GM12892 (cell line): ENCODE measurements at regions not wholly inside any gene's neighbourhood (a gene's known extent, or its start where the extent isn't known, plus 50 kb on each side); places are given as distances from the start of the nearest gene placed in this dataset.
"Not testable (repeated sequence)": the region's sequence is repeated elsewhere in the genome, so short reads cannot be mapped to it uniquely, and the experiment has no call there.

ENCODE experiments used
- DNase-seq: peaks from one replicate; pipeline ENCODE4 v3.0.0; 2011; ENCODE audit not compliant: insufficient read length
- FAIRE-seq: peaks from 2 replicates; lab custom pipeline; 2011; peaks lifted over from hg19 to GRCh38; lab: Jason Lieb, UNC
- POLR2A ChIP-seq: IDR thresholded peaks from 2 replicates; pipeline ENCODE4 v1.6.1; 2011; ENCODE audit warnings: low read depth, low read length, control low read depth
- POLR2AphosphoS5 ChIP-seq: IDR thresholded peaks from 2 replicates; pipeline ENCODE4 v1.6.1; 2011; ENCODE audit warnings: low read depth, low read length, control low read depth
- TAF1 ChIP-seq: IDR thresholded peaks from 2 replicates; pipeline ENCODE4 v1.6.1; 2011; ENCODE audit warnings: low read depth, mild to moderate bottlenecking, control low read depth, low read length, borderline replicate concordance

DNA sequence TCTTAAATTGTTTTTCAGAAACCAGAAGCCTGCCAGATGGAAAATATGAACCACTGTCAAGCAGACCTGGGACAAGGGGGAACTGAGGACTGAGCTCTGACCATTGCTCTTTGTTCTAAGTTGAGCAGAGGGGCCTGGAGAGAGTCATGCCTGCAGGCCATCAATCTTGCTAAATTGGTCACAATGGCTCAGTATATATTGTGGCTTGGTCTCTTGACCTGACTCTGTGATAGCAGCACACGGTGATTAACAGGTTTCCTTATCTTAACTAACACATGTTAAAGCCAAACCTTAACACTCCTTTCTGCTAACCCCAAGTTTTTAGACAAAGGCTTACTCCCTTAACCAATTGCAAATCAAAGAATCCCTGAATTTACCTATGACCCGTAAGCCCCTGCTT, 1281.2 kb upstream of the NUDT12 start:
- FAIRE-seq (no peak), DNase-seq (no peak)
- no peak for TF ChIP-seq POLR2A
- no peak for TF ChIP-seq POLR2AphosphoS5
- no peak for TF ChIP-seq TAF1

DNA sequence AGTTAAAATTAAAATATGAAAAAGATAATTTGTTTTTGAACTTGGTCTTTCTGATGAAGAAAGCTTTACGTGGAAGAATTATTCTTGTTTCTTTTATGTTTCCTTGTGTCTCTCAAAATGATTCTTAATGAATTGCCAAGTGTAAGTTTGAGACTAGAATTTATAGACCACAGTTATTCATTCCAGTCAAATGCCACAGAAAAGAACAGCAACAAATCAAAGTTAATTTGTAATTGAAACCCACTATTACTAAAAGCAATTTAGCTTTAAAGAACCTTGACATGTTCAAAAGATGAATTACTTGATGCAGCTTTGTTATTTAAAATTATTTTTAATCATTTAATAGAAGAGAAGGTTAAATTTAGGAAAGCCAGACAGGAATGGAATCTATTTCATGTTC, 1277.7 kb upstream of the NUDT12 start:
- TF ChIP-seq POLR2AphosphoS5 (no peak), TAF1 (no peak), POLR2A (no peak)
- no peak for FAIRE-seq

DNA sequence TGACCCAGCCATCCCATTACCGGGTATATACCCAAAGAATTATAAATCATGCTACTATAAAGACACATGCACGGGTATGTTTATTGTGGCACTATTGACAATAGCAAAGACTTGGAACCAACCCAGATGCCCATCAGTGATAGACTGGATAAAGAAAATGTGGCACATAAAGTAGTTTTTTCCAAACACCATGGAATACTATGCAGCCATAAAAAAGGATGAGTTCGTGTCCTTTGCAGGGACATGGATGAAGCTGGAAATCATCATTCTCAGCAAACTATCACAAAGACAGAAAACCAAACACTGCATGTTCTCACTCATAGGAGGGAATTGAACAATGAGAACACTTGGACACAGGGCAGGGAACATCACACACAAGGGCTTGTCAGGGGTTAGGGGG, 1268.9 kb upstream of the NUDT12 start:
- DNase-seq, FAIRE-seq: not testable (repeated sequence)

More for the DNA sequence above, 1277.7 kb upstream of the NUDT12 start:
- DNase-seq: no peak

DNA sequence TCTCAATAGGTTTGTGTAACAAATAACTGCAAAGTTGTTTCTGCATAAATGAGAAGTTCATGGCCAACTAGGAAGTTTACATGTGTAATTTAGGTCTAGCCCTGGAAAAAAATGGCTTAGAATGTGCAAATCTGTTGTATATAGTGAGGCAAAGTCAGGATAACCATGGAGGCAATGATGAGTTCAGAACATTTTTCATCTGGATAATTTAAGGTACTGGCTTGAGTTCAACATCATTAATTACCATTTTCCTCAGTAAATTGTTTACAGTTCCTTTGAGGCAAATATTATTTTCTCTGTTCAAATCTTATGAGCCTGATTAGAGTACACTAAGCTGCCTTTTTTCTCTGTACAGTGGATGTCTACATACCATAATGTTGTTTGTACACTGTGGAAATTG, 1259.0 kb upstream of the NUDT12 start:
- TF ChIP-seq POLR2A (no peak), POLR2AphosphoS5 (no peak), TAF1 (no peak)
- DNase-seq (no peak), FAIRE-seq (no peak)

DNA sequence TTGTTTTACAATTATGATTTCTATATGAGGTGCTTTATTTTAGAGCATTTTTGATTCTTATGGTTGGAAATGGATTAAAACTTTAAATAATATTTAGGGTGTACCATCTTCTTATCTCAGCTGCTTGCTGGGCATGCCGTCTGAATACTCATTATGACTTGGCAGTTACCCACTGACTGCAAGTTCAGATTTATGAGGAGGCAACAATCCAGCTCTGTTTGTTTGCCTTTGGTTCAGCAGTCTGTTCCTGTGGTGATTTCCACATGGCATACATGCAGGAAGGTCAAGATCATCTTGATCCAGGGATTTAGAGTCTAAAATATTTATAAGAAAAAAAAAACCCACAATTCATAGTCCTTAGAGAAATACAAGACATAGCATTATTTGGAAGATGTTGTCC, 1254.5 kb upstream of the NUDT12 start:
- TF ChIP-seq POLR2A (no peak), TAF1 (no peak), POLR2AphosphoS5 (no peak)

DNA sequence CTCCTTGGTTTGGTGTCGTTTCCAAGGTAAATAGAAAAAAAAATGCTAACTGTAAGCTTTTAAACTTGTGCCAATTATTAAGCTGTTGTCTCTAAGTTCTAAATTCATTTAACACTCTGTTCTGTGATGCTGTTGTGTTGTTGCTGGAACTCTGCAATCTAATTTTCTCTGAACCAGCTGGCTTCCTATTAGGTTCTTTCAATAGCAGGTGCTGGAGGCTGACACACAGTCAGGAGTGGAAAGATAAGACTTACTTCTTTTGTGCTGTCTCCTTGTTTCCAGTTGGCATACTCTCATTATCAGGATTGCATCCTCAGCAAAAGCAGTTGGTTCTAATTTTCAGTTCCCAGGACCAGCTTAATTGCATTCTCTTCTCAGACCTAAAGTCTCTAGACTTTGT, 1252.6 kb upstream of the NUDT12 start:
- FAIRE-seq (no peak), DNase-seq (no peak)
- TF ChIP-seq TAF1 (no peak), POLR2AphosphoS5 (no peak), POLR2A (no peak)

More for the DNA sequence above, 1254.5 kb upstream of the NUDT12 start:
- FAIRE-seq: no peak
- no peak for DNase-seq

DNA sequence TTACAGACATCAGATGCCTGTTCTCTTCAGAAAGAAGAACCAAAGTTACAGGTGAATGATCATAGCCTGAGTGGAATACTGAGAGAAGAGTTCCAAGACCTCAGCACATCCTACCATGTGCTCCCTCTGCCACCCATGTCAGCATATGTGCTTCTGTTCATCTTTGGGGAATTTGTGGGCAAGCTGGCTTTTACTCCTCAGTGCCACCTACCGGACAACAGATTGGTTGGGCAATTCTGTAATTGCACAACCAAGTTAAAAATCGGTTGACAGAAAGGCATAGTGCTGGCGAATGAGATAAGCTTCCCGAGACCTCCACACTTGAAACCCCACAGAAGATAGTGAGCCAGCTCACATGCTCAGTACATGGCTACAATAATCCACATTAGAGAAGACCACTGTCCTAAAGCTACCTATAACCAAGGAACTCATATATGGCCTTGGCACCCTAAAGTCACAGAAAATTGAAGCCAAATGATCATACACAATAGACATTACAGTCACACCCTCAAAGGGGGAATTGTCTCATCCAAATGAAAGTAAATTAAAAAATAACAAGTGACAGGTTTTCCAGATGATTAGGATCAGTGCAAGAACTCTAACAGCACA, 1238.0 kb upstream of the NUDT12 start:
- DNase-seq (no peak), FAIRE-seq (no peak)
- TF ChIP-seq POLR2AphosphoS5 (no peak), TAF1 (no peak), POLR2A (no peak)

DNA sequence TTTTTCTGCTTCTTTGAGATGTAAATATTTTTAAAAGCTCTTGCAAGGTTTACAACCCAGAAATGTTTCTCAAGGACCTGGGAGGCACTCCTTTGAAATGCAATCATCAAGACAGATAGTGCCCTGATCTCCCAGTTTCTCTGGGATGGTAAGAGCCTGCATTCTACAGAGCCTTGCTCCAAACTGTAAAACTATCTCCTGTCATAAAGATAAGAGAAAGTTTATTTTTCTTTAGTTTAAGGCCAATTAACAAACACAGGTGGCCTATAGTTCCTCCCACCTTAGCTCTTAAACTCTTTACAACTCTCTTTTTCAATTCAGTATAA, 1231.1 kb upstream of the NUDT12 start:
- TF ChIP-seq POLR2AphosphoS5 (no peak), POLR2A (no peak), TAF1 (no peak)
- DNase-seq (no peak), FAIRE-seq (no peak)

DNA sequence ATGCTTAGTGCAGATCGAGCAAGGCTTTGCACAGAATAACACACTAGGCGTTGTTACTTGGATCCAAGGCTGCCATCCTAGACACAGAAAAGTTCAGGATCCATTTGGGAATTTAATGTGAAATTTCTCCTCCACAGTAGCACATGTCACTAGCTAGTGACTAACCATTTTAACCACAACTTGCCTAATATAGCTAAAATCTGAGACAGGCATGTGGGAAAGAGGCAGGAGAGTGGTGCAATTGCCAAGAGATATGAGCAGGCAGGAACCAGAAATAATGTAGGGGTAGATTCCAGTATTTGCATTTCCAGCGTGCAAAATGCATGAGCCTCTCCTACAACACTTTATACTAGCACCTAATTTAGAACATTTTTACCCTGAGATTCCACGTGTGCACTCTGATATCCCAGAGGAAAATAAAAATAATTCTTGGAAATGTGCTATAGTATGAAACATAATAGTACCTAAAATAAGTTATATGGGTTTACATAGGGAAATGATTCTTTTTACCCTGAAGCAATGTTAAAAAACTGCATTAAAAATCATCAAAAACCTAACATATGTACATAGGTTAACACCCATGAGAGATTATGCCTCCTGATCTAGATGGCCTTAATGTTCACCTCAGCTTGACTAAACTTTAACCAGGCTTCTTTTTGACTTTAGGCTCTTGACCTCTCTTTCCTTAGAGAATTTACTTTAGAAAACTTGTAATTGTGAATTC, 1230.6 kb upstream of the NUDT12 start:
- TF ChIP-seq POLR2A (no peak), TAF1 (no peak), POLR2AphosphoS5 (no peak)
- FAIRE-seq (no peak), DNase-seq (no peak)

DNA sequence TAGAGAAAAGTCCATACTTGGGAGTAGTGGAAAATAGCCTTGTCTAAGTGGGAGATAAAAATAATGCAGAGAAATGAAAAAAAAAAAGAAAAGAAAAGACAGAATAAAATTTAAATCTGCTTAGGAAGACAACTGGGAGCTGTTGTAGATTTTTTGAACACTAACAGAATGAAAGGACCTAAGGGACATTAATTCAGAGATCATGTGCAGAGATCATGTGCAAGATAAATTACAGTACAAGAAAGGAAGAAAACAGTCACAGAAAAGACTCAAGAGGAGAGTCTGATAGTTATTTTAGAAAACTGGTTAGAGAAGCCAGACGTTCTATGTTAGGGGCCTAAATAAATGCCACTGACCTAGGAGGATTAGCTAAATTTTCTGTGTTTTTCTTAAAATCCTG, 1226.8 kb upstream of the NUDT12 start:
- DNase-seq (no peak), FAIRE-seq (no peak)

DNA sequence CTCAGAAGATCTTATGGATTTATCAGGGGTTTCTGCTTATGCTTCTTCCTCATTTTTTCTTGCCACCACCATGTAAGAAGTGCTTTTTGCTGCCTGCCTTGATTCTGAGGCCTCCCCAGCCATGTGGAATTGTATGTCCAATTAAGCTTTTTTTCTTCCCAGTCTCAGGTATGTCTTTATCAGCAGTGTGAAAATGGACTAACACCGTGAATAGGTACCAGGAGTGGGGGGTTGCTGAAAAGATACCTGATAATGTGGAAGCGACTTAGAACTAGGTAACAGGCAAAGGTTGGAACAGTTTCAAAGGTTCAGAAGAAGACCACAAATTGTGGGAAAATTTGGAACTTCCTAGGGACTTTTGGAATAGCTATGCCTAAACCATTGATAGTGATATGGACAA, 1222.5 kb upstream of the NUDT12 start:
- FAIRE-seq: no peak
- TF ChIP-seq TAF1 (no peak), POLR2A (no peak), POLR2AphosphoS5 (no peak)
- DNase-seq: no peak

More for the DNA sequence above, 1226.8 kb upstream of the NUDT12 start:
- TF ChIP-seq TAF1 (no peak), POLR2A (no peak), POLR2AphosphoS5 (no peak)

DNA sequence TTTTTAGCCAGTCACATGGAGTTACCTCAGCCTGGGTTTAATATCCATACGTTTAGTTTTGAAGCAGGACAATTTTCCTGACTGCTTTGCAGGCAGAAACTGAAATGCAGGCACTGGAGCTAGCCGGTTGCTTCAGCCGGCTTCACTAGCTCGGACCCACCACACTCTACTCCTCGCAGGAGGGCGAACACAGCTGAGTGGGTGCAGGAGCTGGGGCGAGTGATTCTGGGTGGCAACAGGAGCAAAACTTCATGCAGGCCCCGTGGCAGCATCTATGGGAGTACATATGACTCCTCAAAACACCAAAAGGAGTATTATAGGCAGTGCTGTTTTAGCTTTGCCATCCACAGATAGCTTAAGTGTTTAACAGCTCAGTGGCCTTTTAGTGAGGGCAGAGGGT, 1211.8 kb upstream of the NUDT12 start:
- DNase-seq (no peak), FAIRE-seq (no peak)
- TF ChIP-seq POLR2A (no peak), TAF1 (no peak), POLR2AphosphoS5 (no peak)

DNA sequence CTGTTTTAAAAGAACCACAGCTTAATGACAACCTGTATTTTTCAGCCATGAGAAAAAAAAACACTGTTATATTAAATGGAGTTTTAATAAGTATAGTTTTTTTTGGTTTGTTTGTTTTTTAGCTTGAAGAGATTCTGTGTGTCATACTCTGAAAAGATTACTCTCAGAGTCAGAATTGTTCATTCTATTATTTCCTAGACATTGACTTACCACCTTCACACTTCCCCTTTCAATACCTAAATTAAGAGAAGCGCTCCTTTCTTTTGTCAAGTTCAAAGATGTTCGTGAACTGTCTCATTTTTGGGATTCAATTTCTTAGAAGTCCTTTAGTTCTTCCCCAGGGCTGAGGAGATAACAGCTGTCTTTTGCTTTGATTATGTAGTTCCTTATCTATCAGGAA, 1201.6 kb upstream of the NUDT12 start:
- FAIRE-seq (no peak), DNase-seq (no peak)
- no peak for TF ChIP-seq TAF1
- TF ChIP-seq POLR2AphosphoS5: no peak
